HG03575 (cell line): ENCODE measurements at regions not wholly inside any gene's neighbourhood (a gene's known extent, or its start where the extent isn't known, plus 50 kb on each side); places are given as distances from the start of the nearest gene placed in this dataset.
"Not testable (repeated sequence)": the region's sequence is repeated elsewhere in the genome, so short reads cannot be mapped to it uniquely, and the experiment has no call there.

Experiments
- ATAC-seq: cut with Tn5 transposase; IDR thresholded peaks from one replicate; pipeline ENCODE4 v1.9.1; 2021; ENCODE audit not compliant: unreplicated experiment, insufficient number of reproducible peaks, low FRiP score; ENCODE audit errors: extremely low read depth

DNA sequence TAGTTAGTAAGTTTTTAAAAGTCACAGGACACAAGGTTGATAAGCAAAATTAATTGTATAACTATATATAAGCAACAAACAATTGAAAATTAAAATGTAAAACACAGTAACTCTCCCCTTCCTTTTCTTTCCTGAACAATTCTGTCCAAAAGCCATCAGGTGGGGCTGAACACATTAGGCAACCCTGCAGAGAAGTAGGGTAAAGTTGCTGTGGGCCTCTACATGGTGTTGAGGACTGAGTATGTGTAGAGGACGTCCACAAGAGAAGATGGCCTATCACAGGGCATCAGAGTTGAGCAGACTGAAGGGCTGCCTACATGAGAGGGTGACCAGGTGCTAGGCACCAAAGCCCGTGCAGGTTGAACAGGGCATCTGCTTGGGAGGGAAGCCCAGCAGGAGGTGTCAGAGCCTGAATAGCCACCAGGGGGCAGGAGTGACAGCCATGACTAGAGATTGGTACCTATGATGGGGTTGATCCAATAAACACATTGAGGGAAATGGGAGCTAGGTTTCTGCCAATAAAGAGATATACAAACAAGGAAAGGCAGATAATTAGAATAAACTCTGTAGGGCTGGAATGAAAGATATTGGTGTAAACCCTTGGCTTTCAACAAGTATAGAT lies 415.1 kb downstream of the NPIPA8 start:
- no peak for ATAC-seq

DNA sequence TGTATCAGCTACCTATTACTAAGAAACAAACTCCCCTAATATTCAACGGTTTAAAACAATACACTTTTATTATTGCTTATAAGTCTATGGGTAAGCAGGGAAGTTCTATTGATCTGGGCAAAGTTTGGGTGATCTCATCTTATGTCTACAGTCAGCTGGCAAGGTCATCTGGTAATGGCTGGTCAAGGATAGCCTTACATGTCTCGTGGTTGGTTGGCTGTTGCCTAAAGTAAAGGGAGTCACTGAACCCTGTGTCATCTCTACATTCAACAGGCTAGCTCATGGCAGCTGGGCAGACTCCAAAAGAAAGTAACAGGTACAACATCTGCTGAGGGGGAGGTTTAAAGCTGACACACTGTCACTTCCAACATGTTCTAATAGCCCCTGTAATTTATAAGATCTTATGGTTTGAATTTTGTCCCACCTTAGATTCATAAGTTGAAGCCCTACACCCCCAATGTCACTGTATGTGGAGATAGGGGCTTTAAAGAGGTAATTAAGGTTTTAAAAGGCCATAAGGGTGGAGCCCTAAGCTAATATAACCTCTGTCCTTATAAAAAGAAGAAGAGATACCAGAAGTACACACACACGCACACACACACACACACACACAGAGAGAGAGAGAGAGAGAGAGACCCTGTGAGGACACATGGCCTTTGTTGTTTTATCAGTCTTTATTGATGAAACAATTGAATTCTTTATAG lies 419.1 kb downstream of the NPIPA8 start:
- no peak for ATAC-seq

DNA sequence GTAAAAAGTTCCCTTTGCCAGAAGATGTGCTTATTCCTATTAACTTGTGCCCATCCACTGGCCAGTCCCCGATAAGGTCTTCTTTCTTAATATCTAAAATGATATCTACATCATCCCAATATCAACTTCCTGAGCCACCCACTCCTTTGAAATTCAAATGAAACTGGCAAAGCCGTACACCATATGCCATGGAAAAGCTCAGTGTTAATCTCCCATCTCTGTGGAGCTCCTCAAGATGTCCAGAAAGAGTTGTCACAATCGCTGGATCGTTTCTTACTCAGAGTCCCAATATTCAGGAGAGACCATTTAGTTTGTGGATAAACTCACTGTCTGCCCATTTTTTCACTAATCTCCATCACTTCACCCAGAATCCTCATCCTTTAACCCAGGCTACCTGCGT lies 420.7 kb downstream of the NPIPA8 start:
- no peak for ATAC-seq

- no peak for ATAC-seq
Observed at GRCh38 chr16:17914168-17914567, 422.4 kb downstream of the NPIPA8 start.

- not testable (repeated sequence) for ATAC-seq
Observed at GRCh38 chr16:17911578-17911977, 425.0 kb downstream of the NPIPA8 start.

DNA sequence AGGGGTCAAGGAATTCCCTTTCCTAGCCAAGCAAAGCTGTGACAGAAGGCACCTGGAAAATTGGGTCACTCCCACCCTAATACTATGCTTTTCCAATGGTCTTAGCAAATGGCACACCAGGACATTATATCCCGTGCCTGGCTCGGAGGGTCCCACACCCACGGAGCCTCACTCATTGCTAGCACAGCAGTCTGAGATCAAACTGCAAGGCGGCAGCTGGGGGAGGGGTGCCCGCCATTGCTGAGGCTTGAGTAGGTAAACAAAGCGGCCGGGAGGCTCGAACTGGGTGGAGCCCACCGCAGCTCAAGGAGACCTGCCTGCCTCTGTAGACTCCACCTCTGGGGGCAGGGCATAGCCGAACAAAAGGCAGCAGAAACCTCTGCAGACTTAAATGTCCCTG lies 429.9 kb downstream of the NPIPA8 start:
- not testable (repeated sequence) for ATAC-seq

DNA sequence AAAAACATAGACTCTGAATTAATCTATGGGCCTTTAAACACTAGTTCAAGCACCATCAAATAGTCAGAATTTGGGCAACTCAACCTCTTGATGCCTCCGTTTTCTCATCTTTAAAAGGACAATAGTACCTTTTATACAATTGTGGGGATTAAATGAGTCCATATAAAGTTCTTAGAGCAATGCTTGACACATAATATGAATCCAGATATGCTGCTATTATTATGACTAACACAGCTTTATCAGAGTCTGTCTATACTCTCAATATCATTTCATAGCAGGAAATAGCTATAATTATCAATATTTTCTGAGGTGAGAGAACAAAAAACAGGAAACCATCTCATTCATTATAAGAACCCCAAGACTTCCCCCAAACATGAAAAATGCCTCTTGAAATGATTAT lies 430.5 kb upstream of the XYLT1 start:
- no peak for ATAC-seq

DNA sequence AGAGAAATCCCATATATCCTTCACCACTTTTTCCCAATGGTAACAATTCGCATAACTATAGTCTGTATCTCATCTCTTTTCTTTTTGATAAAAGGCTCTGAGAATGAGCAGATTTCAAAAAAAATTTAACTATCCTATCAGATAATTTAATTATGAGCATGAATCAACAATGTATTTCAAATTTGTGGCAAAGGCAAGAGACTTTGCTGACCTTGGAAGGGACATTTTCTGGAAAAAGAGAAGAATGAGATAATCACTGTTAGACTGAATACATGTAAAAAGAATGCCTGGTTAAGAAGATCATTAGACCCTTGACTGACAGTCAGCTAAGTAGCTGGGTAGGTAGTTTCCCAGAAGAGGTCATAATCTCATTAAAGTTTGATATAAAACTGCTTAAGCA lies 428.4 kb upstream of the XYLT1 start:
- ATAC-seq, result no peak

GRCh38 chr16:17887963-17888362 lies 417.2 kb upstream of the XYLT1 start:
- ATAC-seq, result no peak

DNA sequence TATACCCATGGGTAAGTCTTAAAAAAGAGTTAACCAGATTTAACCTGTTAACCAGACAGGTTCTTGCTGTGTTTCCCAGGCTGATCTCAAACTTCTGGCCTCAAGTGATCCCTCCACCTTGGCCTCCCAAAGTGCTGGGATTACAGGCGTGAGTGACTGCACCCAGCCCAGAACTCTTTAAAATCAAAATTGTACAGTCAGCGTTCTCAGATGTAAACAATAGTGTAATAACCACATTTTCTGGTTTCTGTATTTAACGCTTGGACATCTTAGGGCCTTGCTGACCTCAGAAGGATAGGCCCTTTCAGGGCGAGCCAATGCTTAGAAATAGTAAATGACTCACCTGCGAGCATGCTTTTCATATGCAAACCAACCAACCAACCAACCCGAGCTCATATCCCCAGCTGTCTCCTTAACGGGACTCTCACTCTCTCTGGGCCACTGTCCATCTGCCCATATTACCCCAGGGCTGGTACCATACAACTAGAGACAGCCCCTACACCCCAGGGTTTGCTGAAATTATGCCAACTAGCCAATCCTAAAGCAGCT lies 415.0 kb upstream of the XYLT1 start:
- ATAC-seq, result no peak

DNA sequence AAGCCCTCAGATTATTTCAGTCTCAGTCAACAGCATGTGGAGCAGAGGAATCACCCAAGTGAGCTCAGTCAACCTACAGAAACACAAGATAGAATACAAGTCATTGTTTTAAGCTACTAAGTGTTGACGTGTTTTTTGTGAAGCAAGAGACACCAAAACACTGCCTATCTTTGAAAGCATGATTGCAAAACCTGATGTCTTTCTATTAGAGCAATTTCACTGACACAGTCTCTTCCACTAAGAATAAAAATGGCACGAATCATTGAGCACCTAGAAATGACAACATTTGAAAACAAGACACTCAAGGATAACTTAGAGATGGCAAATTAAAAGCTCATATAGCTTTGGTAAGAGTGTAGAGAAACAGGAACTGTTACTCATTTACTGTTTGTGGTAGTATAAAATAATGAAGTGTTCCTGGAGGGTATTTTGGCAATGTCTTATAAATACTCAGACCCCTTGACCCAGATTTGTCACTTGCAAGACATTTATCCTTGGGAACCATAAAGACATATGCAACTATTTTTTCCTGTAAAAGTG lies 407.1 kb upstream of the XYLT1 start:
- no peak for ATAC-seq

DNA sequence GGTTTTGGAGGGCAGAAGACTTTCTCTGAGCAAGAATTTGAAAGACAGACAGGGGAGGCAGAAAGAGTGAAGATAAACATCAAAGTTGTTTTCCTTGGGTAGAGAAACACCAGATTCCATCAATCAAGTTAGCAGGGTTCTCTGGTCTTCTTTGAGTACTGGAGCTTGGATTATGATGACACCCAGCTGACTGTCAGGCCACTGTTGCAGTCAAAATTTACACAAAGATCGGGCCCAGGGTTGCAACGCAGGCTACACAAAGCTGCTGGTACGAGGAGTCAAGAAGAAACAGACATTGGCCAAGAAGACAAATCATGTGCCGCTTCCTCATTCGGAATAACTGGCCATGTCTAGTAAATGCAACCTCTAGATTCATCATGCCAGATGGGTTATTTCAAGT lies 396.2 kb upstream of the XYLT1 start:
- no peak for ATAC-seq

DNA sequence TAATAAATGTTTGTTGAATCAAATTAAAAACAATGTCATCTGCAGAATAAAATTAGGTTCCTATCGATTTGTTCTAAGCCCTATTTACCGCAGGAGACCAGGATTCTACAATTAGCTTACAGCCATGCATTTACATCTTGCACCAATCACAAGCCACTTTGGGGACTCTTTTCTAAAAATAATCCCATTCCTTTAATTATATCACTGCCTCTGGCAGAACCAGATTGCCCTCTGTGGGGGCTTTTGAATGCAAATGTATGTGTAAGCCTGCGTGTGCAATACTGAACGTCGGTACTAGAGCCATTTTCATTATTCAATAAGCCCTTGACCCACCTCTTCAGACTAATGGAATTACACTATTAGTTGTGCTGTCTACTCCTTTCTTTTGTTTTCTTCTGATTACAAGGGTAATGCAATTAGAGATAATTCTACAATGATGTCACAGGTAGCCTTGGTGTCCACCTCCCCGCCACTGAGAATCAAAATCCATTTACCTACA lies 391.3 kb upstream of the XYLT1 start:
- no peak for ATAC-seq

GRCh38 chr16:17858061-17858460 lies 387.3 kb upstream of the XYLT1 start:
- no peak for ATAC-seq

DNA sequence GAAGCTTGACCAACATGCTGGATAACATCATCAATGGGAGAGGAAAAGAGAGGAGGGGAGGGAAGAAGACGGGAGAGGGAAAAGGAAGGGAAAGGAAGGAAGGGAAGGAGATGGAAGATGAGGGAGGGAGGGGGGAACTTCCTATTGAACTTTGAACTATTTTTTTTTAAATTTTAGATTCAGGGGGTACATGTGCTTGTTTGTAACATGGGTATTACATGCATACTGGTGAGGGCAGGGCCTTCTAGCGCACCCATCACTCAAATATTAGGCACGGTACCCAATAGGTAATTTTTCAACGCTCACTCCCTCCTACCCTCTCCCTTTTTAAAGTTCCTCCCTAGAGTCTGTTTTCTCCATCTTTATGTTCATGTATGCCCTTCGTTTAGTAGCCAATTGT lies 383.2 kb upstream of the XYLT1 start:
- no peak for ATAC-seq

- no peak for ATAC-seq
Observed at GRCh38 chr16:17852977-17853702, 382.4 kb upstream of the XYLT1 start.

DNA sequence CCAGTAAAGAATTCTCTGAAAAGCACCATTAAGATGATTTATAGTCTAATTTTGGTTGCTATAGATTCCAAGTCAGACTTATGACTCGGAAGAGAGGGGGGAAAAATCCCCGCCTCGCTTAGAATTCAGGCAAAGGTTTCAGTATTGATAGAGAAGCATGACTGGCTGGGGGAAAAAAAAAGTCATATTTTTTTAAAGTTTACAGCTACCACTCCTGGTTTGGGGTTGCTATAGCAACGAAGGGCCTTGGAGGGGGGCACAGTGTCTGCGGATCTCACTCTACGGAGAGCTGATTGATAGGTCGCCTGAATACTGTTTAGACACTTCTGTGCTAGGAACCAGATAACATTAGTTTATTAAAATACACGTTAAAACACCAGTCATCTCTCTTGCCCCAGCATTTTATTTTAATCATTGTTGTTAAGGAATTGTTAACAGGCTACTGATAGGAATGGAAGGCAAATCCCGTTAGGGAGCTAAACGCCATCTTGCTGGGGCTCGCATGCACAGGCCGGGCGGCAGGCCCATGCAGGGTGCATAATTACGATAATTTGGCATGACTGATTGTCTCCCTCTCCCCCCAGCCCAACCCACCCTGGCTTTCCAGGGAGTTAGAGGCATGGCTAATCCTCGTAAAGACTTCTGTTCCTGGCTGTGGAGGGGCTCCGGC lies 380.0 kb upstream of the XYLT1 start:
- no peak for ATAC-seq

- ATAC-seq, result no peak
Observed at GRCh38 chr16:17847234-17847795, 376.6 kb upstream of the XYLT1 start.

DNA sequence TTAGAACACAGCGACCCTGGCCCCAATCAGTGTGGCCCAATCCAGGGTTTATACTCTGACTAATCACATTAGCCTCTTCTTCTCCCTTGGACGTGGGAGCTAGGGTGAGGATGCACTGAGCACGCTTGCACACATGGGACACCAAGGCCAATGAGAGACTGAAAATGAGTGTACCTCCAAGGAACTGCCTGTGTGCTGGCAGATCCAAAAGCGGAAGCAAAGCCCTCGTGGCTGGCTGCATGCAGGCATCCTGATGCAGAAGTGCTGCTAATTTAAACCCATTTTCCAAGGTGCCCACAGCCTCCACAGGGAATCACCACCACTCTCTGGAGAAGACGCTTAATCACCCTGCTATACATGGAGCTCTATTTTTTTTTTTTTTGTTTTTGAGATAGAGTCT lies 375.3 kb upstream of the XYLT1 start:
- no peak for ATAC-seq
